D721Med (cell line): ENCODE measurements at regions not wholly inside any gene's neighbourhood (a gene's known extent, or its start where the extent isn't known, plus 50 kb on each side); places are given as distances from the start of the nearest gene placed in this dataset.

Experiments
- DNase-seq: peaks from one replicate; pipeline ENCODE4 v3.0.0; 2011; ENCODE audit warnings: low spot score; ENCODE audit not compliant: insufficient read length
- FAIRE-seq: peaks from 2 replicates; lab custom pipeline; 2011; peaks lifted over from hg19 to GRCh38; lab: Jason Lieb, UNC
- TF ChIP-seq, protein P1 (sequence below): IDR thresholded peaks from 2 replicates; pipeline ENCODE4 v1.5.1; 2012; ENCODE audit warnings: mild to moderate bottlenecking, control low read depth; ENCODE audit not compliant: insufficient read depth; ENCODE audit errors: missing control alignments

DNA sequence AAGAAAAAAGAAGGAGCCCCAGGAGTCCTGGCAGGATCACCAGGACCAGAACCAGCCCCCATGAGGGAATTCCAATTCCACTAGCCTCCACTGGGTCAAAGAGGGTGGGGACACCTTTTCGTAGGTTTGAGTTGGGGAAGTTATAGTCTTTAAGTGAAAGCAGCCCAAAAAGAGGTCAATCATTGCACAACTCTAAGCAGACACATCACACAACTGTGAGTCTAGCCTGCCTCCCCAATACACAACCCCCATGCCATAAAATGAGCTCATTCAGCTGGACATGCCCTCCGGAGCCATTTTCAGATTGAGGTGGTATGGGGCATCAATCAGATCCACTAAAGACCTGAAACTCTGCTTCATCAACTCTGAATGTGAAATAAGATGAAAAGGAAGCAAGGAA, 179.9 kb downstream of the NPHP4 start:
- DNase-seq (no peak), FAIRE-seq (no peak)
- TF ChIP-seq, protein P1, sequence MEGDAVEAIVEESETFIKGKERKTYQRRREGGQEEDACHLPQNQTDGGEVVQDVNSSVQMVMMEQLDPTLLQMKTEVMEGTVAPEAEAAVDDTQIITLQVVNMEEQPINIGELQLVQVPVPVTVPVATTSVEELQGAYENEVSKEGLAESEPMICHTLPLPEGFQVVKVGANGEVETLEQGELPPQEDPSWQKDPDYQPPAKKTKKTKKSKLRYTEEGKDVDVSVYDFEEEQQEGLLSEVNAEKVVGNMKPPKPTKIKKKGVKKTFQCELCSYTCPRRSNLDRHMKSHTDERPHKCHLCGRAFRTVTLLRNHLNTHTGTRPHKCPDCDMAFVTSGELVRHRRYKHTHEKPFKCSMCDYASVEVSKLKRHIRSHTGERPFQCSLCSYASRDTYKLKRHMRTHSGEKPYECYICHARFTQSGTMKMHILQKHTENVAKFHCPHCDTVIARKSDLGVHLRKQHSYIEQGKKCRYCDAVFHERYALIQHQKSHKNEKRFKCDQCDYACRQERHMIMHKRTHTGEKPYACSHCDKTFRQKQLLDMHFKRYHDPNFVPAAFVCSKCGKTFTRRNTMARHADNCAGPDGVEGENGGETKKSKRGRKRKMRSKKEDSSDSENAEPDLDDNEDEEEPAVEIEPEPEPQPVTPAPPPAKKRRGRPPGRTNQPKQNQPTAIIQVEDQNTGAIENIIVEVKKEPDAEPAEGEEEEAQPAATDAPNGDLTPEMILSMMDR = no peak

- FAIRE-seq (no peak), DNase-seq (no peak)
- TF ChIP-seq, protein P1 = no peak
Observed at GRCh38 chr1:5811419-5811818, 180.8 kb downstream of the NPHP4 start.

DNA sequence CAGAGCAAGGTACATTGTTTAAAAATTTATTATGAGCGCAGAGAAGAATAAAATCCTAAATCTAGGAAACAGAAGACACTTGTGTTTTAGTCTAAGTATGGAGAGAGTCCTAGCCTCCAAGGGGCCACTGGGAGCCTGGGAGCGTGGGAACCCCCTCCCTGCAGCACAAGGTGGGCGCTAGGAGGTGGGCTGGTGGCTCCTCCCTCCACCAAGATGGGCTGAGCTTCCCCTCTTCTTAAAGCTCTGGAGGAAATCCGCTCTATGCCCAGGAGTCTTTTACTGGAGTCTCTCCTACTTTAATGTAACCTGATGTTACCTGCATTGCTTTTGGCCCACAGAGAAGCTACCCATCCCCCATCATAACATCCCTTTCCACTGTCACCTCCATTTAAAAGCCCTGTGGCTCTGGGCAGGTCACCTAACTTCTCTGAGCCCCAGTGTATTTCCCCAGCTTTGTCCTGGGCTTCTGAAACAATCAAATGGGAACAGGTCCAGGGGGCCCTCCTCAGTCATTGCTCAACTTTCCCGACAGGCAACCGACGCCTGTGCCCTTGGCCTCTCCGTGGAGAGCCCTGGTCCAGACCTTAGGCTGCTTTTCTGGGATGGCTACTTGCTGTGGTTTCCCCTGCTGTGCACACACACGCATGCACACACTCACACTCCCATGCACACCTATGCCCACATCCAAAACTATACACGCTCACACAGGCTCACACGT, 181.5 kb downstream of the NPHP4 start:
- FAIRE-seq = no peak
- no peak for DNase-seq

GRCh38 chr1:5810131-5810530, 182.1 kb downstream of the NPHP4 start:
- TF ChIP-seq, protein P1 = no peak
- DNase-seq = no peak
- FAIRE-seq = no peak

More for the DNA sequence above, 181.5 kb downstream of the NPHP4 start:
- TF ChIP-seq, protein P1 = no peak

GRCh38 chr1:5809207-5809788, 182.9 kb downstream of the NPHP4 start:
- DNase-seq = no peak
- no peak for FAIRE-seq
- TF ChIP-seq, protein P1 = no peak

DNA sequence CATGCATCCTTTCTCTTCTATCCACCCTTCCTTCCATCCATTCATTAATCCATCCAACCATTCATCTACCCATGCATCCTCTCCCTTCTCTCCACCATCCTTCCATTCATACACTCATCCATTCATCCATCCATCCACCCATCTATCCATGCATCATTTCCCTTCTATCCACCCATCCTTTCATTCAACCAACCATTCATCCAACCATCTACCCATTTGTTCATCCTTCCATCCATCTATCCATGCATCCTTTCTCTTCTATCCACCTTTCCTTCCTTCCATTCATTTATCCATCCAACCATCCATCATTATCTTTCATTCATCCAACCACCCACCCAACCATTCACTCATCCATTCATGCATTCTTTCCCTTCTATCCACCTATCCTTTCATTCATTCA, 188.4 kb downstream of the NPHP4 start:
- DNase-seq (no peak), FAIRE-seq (no peak)
- TF ChIP-seq, protein P1 = no peak

DNA sequence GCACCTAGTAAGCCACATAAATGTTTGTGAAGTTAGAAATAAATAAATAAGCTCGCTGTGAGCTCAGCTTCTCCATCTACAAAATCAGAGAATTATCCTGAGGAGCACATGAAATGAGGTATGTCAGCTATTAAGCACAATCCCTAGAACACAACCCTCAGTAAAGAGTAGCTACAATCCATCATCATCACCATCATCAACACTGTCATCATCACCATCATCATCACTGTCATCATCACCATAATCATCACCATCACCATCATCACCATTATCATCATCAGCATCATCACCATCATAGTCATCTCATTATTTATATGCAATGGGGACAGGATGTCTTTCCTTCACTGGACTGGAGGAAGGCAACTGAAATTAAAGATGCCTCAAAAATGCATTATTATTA, 189.6 kb downstream of the NPHP4 start:
- DNase-seq (no peak), FAIRE-seq (no peak)
- TF ChIP-seq, protein P1 = no peak
